GM19438 (cell line): ENCODE measurements at regions not wholly inside any gene's neighbourhood (a gene's known extent, or its start where the extent isn't known, plus 50 kb on each side); places are given as distances from the start of the nearest gene placed in this dataset.
"Not testable (repeated sequence)": the region's sequence is repeated elsewhere in the genome, so short reads cannot be mapped to it uniquely, and the experiment has no call there.

Experiments
- ATAC-seq: cut with Tn5 transposase; IDR thresholded peaks from one replicate; pipeline ENCODE4 v1.9.1; 2021; ENCODE audit warnings: low read depth; ENCODE audit not compliant: unreplicated experiment

GRCh38 chr10:3584926-3585784 lies 199.9 kb downstream of the KLF6 start:
- ATAC-seq: no peak

DNA sequence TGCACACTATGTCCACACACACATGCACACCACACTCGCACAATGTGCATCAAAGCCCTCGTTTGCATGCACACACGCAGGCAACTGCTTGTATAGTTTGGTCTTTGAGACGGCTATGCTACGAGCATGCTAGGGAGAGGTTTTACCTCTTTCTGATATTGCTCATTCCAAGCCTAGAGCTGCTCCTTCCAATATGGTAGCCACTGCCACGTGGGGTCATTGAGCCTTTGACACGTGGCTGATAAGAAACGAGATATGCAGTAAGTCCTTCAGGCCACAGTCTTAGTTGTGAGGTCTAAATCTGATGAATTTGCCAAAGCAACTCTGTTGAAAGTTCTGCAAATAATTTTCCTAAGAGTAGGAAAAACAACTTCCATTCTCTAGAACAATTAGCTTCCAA lies 204.4 kb downstream of the KLF6 start:
- no peak for ATAC-seq

- no peak for ATAC-seq
These were observed 205.2 kb downstream of the KLF6 start for GRCh38 chr10:3579845-3580244.

DNA sequence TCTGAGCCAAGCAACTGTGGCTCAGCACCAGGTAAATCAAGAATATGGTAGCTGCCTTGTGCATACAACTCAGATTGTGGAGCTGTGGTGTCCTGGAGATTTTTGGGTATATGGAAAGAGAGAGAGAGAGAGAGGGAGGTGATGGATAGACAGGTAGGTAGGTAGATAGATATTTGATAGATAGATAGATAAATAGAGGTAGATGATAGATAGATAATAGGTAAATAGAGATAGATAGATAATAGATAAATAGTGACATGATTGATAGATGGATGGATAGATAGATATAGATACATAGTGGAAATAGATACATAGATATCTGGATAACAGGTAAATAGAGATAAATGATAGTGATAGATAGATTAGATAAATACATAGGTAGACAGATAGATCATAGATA lies 206.3 kb downstream of the KLF6 start:
- no peak for ATAC-seq

DNA sequence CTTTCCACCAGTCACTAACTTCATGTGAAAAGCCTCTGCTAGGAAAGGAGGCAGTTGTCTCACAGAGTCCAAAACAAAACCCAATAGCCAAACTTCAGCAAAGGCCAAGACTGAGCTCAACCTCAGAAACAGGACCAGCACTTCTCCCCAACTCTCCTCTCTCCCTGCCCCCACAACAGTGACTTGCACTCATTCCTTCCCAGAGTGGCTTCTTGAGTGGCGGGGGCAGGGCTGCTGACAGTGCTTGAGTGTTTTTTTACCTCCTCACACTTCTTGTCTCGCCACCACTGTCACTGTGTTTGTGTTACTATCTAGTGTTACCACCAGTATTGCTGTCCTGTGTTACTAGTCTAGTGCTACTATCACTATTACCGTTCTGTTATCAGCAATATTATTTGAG lies 206.8 kb downstream of the KLF6 start:
- no peak for ATAC-seq

GRCh38 chr10:3574451-3574850 lies 210.6 kb downstream of the KLF6 start:
- ATAC-seq: no peak

DNA sequence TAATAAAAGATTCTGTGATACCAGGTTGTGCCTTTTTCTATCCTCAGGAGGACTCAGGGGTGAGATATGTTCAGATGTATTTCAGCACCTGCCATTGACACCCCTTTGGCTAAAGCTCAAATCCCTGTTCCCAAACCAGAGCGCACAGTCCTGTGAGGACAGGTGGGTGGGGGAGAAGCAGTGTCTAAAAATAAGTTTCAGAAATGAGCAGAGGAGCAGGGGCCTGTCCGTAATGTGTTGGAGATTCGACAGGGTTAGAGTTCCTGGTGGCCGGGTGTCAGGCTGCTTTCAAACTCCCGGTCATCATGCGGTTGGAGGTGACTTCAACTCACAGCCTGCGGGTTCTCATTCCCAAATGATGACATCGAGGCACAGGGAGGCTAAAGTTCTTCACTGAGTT lies 211.5 kb downstream of the KLF6 start:
- no peak for ATAC-seq

DNA sequence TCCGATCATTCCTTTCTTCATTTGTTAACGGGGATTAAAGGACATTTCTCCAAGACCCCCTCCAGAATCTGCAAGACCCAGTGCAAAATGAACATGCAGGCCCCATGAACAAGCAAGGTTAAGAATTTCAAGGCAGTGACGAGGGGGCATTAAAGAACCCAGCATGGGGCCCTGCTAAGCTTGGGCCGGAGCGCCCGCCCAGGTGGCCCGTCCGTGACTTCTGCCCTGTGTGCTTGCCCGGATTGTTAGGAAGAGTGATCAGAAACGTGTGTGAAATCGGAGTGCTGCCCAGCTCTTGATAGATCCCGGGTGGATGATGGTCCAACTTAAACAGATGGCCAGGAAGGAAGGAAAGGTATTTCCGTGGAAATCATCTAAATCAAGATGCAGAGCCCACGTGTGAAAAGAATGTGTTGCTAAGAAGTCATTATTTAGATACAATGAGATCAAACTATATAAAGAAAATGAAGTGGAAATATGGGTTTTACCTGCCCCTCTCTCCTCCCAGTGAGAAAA lies 213.6 kb downstream of the KLF6 start:
- no peak for ATAC-seq

DNA sequence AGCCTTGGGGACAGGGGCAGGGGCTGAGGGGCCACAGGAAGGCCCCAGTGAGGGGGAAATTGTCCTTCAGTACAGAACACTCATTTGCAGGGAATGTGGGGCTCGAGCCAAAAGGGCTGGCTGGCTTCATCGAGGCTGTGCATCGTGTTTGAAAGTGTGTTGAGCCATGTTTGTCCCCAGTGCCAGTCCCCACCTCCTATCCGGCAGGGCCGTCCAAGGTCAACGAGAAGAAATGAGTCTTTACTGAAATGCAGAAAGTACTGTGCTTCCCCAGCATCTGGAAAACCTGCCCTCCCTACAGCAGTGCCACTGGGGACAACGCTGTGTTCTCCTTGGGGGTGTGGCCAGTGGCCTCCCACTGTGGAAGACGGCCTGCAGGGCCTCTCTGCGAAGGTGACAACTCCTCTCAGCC lies 214.1 kb downstream of the KLF6 start:
- ATAC-seq: no peak

GRCh38 chr10:3570131-3570729 lies 214.8 kb downstream of the KLF6 start:
- ATAC-seq: no peak

DNA sequence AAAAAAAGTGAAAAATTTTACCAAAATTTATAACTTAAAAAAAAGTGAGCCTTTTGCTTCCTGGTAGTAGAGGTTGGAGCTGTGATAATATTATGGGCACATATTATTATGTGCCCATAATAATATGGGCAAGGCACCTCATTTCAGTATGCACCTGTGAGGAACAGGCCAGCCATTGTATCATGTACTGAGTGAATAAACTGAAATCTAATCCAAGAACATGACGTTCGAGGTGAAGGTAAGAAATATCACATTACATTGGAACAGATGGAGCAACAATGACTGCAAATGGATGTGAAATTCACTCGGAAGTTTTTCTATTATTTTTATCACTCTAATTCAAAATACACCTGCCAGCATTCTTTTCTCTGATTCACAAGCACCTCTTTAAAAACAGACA lies 216.0 kb downstream of the KLF6 start:
- no peak for ATAC-seq

GRCh38 chr10:3568392-3568791 lies 216.6 kb downstream of the KLF6 start:
- no peak for ATAC-seq

- ATAC-seq: no peak
These were observed 217.6 kb downstream of the KLF6 start for GRCh38 chr10:3567291-3567963.

- no peak for ATAC-seq
These were observed 218.4 kb downstream of the KLF6 start for GRCh38 chr10:3566627-3567026.

DNA sequence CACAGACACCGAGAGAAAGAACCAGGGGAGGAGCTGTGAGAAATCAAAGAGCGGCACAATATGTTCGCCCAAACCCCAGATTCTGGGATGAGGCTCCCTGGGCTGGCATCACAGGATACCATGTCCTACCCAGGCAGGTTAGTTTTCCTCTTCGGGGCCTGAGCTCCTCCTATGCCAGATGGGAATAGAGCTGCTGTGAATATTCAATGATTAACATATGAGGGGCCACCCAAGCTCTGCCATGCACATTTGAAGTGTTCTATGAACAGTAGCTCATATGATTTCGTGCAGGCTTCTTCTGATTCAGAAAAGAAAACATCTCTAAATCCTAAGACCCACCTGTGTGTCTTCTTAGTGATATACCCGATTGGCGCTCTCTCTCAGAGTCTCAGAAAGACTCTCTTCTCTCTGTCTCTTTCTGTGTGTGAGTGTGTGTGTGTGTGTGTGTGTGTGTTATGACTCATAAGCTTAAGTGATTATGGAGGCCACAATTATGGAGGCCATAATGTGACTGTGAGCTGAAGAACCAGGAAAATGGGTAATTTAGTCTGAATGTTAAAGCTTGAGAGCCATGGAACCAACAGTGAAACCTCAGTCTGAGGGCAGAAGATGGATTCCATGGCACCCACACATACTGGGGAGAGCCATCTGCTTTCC lies 220.5 kb downstream of the KLF6 start:
- no peak for ATAC-seq

GRCh38 chr10:3563298-3563697 lies 221.7 kb downstream of the KLF6 start:
- ATAC-seq: no peak

GRCh38 chr10:3560628-3561027 lies 224.4 kb downstream of the KLF6 start:
- ATAC-seq: not testable (repeated sequence)

GRCh38 chr10:3559527-3559926 lies 225.5 kb downstream of the KLF6 start:
- no peak for ATAC-seq

DNA sequence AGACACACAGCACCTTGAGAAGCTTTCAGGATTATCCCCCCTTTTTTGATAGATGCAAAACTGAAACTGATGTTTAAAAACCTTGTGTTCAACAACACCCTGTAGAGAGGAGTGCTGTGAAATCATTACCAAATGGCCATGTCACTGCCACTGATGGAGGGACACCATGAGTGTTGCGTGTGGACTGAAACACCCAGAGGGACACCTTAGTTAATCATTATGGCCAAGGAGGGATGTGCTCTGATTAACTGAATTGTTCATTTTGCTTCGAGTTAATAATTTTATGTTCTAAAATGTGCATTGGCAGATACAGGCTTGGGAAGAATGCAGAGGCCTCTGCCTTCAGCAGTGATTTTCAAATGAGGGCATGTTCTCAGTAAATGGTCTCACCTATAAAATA lies 226.0 kb downstream of the KLF6 start:
- no peak for ATAC-seq

- not testable (repeated sequence) for ATAC-seq
These were observed 228.6 kb downstream of the KLF6 start for GRCh38 chr10:3556191-3557017.
